Gastrocnemius medialis (tissue), 4 donors: ENCODE measurements at regions not wholly inside any gene's neighbourhood (a gene's known extent, or its start where the extent isn't known, plus 50 kb on each side); places are given as distances from the start of the nearest gene placed in this dataset.

ENCODE experiments used
- POLR2A ChIP-seq, 2 donors: fragments of 450-650 bp; IDR thresholded peaks; one replicate each; pipeline ENCODE4 v1.6.1; 2017; ENCODE audit warnings: antibody characterized with exemption in 2 of 2, mild to moderate bottlenecking in 2 of 2, moderate library complexity in 2 of 2
- TF ChIP-seq, protein P1 (sequence below), 5 experiments: fragments of 450-650 bp in 3 of 5; fragments of 200-600 bp in 2 of 5; sonication (generic) in 2 of 5; IDR thresholded peaks in 4 of 5; conservative IDR thresholded peaks in 1 of 5; 1 replicate in 4 of 5; 2 replicates in 1 of 5; pipeline ENCODE4 v1.5.1; 2016 to 2019; ENCODE audit warnings: antibody characterized with exemption in 5 of 5, mild to moderate bottlenecking in 3 of 5, moderate library complexity in 3 of 5

DNA sequence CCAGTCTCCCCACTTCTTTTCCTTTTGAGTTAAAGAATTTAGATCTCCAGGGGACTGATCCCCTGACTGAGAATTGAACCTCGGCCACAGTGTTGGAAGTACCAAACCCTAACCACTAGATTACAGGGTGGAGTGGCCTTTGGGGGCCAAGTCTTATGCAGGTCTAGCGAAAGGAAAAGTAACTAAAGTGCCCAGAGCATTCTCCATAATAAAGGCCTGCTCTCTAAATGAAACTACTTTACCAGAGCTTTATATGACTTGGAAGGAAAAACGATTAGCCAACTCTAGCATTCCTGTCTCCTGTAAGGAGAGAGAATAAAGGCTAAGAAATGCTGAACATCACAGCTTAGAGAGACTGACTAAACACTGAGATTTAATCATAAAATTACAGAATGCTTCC, 788.0 kb downstream of the C4orf33 start:
- TF ChIP-seq, protein P1, sequence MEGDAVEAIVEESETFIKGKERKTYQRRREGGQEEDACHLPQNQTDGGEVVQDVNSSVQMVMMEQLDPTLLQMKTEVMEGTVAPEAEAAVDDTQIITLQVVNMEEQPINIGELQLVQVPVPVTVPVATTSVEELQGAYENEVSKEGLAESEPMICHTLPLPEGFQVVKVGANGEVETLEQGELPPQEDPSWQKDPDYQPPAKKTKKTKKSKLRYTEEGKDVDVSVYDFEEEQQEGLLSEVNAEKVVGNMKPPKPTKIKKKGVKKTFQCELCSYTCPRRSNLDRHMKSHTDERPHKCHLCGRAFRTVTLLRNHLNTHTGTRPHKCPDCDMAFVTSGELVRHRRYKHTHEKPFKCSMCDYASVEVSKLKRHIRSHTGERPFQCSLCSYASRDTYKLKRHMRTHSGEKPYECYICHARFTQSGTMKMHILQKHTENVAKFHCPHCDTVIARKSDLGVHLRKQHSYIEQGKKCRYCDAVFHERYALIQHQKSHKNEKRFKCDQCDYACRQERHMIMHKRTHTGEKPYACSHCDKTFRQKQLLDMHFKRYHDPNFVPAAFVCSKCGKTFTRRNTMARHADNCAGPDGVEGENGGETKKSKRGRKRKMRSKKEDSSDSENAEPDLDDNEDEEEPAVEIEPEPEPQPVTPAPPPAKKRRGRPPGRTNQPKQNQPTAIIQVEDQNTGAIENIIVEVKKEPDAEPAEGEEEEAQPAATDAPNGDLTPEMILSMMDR (IDR thresholded peaks at IDR 0.05 in 4 of 5, conservative IDR thresholded peaks at IDR 0.05 in 1 of 5): no peak
- no peak for TF ChIP-seq POLR2A (IDR thresholded peaks at IDR 0.05)
